ENCODE measurements at regions not wholly inside any gene's neighbourhood (a gene's known extent, or its start where the extent isn't known, plus 50 kb on each side); places are given as distances from the start of the nearest gene placed in this dataset.

DNA sequence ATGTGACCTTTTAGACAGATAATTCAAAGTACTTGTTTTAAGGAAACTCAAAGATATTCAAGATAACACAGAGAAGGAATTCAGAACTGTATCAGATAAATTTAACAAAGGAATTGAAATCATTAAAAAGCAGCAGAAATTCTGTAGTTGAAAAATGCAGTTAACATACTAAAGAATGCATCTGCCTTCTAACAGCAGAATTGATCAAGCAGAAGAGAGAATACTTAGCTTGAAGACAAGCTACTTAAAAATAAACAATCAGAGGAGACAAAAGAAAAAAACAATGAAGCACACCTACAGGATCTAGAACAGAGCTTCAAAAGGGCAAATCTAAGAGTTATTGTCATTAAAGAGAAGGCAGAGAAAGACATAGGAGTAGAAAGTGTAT is 123.0 kb upstream of the TET2 start:
- TF ChIP-seq, protein P1, sequence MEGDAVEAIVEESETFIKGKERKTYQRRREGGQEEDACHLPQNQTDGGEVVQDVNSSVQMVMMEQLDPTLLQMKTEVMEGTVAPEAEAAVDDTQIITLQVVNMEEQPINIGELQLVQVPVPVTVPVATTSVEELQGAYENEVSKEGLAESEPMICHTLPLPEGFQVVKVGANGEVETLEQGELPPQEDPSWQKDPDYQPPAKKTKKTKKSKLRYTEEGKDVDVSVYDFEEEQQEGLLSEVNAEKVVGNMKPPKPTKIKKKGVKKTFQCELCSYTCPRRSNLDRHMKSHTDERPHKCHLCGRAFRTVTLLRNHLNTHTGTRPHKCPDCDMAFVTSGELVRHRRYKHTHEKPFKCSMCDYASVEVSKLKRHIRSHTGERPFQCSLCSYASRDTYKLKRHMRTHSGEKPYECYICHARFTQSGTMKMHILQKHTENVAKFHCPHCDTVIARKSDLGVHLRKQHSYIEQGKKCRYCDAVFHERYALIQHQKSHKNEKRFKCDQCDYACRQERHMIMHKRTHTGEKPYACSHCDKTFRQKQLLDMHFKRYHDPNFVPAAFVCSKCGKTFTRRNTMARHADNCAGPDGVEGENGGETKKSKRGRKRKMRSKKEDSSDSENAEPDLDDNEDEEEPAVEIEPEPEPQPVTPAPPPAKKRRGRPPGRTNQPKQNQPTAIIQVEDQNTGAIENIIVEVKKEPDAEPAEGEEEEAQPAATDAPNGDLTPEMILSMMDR (conservative IDR thresholded peaks at IDR 0.05; ENCODE audit: low read depth, low read length), result no peak
- TF ChIP-seq EZH2 (IDR thresholded peaks at IDR 0.05; ENCODE audit: low read length, unreplicated experiment) (no peak), EZH2phosphoT487 (IDR thresholded peaks at IDR 0.05; ENCODE audit: borderline replicate concordance, low read length) (no peak)

Data from PC-3 (cell line).